K562 (cell line): ENCODE measurements at regions not wholly inside any gene's neighbourhood (a gene's known extent, or its start where the extent isn't known, plus 50 kb on each side); places are given as distances from the start of the nearest gene placed in this dataset.
A peak's percentile ranks its signal among the peaks of the same experiment; 100 is the strongest.

Experiments
- ELF1 ChIP-seq: fragments of 200-800 bp; sonication (Bioruptor generic); IDR thresholded peaks from 2 replicates; pipeline ENCODE4 v1.6.1; 2016; ENCODE audit warnings: missing genetic modification characterization, missing compliant biosample characterization
- ELF2 ChIP-seq: fragments of 250-450 bp; sonication (Bioruptor Pico); IDR thresholded peaks from 2 replicates; pipeline ENCODE4 v1.5.0; 2021; ENCODE audit warnings: mild to moderate bottlenecking
- SMAD1 ChIP-seq: fragments of 150-350 bp; IDR thresholded peaks from 2 replicates; pipeline ENCODE4 v1.6.1; 2014; ENCODE audit warnings: low read length, low read depth; ENCODE audit not compliant: partially characterized antibody
- SPI1 ChIP-seq: IDR thresholded peaks from 2 replicates; pipeline ENCODE4 v1.6.1; 2011; ENCODE audit warnings: low read depth, low read length, control low read depth, borderline replicate concordance
- YBX1 ChIP-seq: fragments of 450-650 bp; IDR thresholded peaks from 2 replicates; pipeline ENCODE4 v1.7.1; 2016; ENCODE audit warnings: mild to moderate bottlenecking
- ZKSCAN3 ChIP-seq: fragments of 250-450 bp; sonication (Bioruptor Pico); IDR thresholded peaks from 2 replicates; pipeline ENCODE4 v1.4.0; 2020
- TF ChIP-seq, protein P1 (sequence below): fragments of 450-650 bp; IDR thresholded peaks from 2 replicates; pipeline ENCODE4 v1.6.1; 2017; ENCODE audit warnings: antibody characterized with exemption
- TF ChIP-seq, protein P2 (sequence below): fragments of 250-450 bp; sonication (Bioruptor Pico); IDR thresholded peaks from 2 replicates; pipeline ENCODE4 v1.8.0; 2022; ENCODE audit warnings: inconsistent platforms
- TF ChIP-seq, protein P3 (sequence below): fragments of 250-450 bp; sonication (Bioruptor Pico); IDR thresholded peaks from 2 replicates; pipeline ENCODE4 v1.9.0; 2021; ENCODE audit warnings: mild to moderate bottlenecking, inconsistent platforms
- TF ChIP-seq, protein P4 (sequence below): fragments of 450-650 bp; formaldehyde crosslinking; IDR thresholded peaks from 2 replicates; pipeline ENCODE4 v1.4.0; 2020; ENCODE audit warnings: mild to moderate bottlenecking, mixed read lengths
- TF ChIP-seq, protein P5 (sequence below): fragments of 250-450 bp; sonication (Bioruptor Pico); IDR thresholded peaks from 2 replicates; pipeline ENCODE4 v1.4.0; 2020; ENCODE audit warnings: mild to moderate bottlenecking, moderate library complexity
- TF ChIP-seq, protein P6 (sequence below): fragments of 250-450 bp; sonication (Bioruptor Pico); IDR thresholded peaks from 2 replicates; pipeline ENCODE4 v1.8.0; 2021; ENCODE audit warnings: moderate library complexity, mild to moderate bottlenecking, inconsistent platforms

DNA sequence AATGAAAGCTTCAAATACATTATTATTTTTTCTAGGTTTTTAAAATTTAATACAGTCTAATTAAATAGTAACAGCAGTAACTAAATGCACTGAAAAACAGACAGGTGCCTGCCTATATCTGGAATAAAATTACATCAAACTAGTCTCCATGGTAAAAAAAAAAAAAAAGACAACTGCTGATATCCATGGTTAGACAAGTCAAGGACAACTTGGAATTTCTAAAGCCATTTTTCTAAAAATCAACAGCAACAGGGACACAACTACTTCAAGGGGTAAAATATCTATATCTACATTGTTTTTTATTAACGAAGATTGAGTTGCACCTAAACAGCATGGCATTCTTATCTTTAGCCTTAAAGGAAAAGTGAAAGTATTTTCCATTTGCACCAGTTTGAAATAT, 74.7 kb upstream of the VPREB1 start (continued):
- TF ChIP-seq, protein P1, sequence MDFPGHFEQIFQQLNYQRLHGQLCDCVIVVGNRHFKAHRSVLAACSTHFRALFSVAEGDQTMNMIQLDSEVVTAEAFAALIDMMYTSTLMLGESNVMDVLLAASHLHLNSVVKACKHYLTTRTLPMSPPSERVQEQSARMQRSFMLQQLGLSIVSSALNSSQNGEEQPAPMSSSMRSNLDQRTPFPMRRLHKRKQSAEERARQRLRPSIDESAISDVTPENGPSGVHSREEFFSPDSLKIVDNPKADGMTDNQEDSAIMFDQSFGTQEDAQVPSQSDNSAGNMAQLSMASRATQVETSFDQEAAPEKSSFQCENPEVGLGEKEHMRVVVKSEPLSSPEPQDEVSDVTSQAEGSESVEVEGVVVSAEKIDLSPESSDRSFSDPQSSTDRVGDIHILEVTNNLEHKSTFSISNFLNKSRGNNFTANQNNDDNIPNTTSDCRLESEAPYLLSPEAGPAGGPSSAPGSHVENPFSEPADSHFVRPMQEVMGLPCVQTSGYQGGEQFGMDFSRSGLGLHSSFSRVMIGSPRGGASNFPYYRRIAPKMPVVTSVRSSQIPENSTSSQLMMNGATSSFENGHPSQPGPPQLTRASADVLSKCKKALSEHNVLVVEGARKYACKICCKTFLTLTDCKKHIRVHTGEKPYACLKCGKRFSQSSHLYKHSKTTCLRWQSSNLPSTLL: no peak
- no peak for TF ChIP-seq SMAD1
- TF ChIP-seq, protein P2, sequence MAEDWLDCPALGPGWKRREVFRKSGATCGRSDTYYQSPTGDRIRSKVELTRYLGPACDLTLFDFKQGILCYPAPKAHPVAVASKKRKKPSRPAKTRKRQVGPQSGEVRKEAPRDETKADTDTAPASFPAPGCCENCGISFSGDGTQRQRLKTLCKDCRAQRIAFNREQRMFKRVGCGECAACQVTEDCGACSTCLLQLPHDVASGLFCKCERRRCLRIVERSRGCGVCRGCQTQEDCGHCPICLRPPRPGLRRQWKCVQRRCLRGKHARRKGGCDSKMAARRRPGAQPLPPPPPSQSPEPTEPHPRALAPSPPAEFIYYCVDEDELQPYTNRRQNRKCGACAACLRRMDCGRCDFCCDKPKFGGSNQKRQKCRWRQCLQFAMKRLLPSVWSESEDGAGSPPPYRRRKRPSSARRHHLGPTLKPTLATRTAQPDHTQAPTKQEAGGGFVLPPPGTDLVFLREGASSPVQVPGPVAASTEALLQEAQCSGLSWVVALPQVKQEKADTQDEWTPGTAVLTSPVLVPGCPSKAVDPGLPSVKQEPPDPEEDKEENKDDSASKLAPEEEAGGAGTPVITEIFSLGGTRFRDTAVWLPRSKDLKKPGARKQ (CRISPR knock-in tag): no peak
- TF ChIP-seq, protein P3, sequence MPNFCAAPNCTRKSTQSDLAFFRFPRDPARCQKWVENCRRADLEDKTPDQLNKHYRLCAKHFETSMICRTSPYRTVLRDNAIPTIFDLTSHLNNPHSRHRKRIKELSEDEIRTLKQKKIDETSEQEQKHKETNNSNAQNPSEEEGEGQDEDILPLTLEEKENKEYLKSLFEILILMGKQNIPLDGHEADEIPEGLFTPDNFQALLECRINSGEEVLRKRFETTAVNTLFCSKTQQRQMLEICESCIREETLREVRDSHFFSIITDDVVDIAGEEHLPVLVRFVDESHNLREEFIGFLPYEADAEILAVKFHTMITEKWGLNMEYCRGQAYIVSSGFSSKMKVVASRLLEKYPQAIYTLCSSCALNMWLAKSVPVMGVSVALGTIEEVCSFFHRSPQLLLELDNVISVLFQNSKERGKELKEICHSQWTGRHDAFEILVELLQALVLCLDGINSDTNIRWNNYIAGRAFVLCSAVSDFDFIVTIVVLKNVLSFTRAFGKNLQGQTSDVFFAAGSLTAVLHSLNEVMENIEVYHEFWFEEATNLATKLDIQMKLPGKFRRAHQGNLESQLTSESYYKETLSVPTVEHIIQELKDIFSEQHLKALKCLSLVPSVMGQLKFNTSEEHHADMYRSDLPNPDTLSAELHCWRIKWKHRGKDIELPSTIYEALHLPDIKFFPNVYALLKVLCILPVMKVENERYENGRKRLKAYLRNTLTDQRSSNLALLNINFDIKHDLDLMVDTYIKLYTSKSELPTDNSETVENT (CRISPR knock-in tag): no peak
- TF ChIP-seq, protein P4, sequence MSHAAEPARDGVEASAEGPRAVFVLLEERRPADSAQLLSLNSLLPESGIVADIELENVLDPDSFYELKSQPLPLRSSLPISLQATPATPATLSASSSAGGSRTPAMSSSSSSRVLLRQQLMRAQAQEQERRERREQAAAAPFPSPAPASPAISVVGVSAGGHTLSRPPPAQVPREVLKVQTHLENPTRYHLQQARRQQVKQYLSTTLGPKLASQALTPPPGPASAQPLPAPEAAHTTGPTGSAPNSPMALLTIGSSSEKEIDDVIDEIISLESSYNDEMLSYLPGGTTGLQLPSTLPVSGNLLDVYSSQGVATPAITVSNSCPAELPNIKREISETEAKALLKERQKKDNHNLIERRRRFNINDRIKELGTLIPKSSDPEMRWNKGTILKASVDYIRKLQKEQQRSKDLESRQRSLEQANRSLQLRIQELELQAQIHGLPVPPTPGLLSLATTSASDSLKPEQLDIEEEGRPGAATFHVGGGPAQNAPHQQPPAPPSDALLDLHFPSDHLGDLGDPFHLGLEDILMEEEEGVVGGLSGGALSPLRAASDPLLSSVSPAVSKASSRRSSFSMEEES (CRISPR knock-in tag): no peak
- TF ChIP-seq ELF2 (CRISPR knock-in tag): no peak
- TF ChIP-seq, protein P5, sequence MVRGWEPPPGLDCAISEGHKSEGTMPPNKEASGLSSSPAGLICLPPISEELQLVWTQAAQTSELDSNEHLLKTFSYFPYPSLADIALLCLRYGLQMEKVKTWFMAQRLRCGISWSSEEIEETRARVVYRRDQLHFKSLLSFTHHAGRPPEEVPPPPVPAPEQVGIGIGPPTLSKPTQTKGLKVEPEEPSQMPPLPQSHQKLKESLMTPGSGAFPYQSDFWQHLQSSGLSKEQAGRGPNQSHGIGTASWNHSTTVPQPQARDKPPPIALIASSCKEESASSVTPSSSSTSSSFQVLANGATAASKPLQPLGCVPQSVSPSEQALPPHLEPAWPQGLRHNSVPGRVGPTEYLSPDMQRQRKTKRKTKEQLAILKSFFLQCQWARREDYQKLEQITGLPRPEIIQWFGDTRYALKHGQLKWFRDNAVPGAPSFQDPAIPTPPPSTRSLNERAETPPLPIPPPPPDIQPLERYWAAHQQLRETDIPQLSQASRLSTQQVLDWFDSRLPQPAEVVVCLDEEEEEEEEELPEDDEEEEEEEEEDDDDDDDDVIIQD (CRISPR knock-in tag): no peak
- TF ChIP-seq, protein P6, sequence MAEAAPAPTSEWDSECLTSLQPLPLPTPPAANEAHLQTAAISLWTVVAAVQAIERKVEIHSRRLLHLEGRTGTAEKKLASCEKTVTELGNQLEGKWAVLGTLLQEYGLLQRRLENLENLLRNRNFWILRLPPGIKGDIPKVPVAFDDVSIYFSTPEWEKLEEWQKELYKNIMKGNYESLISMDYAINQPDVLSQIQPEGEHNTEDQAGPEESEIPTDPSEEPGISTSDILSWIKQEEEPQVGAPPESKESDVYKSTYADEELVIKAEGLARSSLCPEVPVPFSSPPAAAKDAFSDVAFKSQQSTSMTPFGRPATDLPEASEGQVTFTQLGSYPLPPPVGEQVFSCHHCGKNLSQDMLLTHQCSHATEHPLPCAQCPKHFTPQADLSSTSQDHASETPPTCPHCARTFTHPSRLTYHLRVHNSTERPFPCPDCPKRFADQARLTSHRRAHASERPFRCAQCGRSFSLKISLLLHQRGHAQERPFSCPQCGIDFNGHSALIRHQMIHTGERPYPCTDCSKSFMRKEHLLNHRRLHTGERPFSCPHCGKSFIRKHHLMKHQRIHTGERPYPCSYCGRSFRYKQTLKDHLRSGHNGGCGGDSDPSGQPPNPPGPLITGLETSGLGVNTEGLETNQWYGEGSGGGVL (CRISPR knock-in tag): 0 out of 2 replicates have a peak, but pooled peaks have one; percentile 18
- no peak for TF ChIP-seq YBX1
- TF ChIP-seq ELF1 (tag): 0 out of 2 replicates have a peak, but pooled peaks have one; percentile 1
- TF ChIP-seq SPI1: no peak
- TF ChIP-seq ZKSCAN3 (CRISPR knock-in tag): peak; percentile 12; the same call in 1 of the 2 replicates
